ENCODE measurements at regions not wholly inside any gene's neighbourhood (a gene's known extent, or its start where the extent isn't known, plus 50 kb on each side); places are given as distances from the start of the nearest gene placed in this dataset.

DNA sequence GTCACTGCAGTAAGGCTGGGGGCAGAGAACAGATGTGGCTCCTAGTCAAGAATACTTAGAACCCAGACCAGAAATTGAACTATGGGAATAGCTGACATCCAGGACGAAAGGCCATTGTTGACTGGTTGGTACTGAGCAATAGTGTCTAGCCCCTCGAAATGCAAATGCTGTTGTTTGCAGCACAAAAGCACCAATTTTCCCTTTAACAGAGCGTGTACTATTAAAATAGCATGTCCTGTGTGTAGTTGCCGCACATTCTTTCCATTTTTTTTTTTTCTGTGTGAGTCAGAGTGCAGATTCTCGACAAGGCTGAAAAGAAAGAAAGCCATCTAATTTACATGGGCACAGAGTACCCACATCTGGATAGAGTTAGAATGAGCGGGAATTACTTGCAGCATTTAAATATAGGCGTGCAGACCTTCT lies 302.4 kb downstream of the PTEN start (continued):
- TF ChIP-seq, protein P1, sequence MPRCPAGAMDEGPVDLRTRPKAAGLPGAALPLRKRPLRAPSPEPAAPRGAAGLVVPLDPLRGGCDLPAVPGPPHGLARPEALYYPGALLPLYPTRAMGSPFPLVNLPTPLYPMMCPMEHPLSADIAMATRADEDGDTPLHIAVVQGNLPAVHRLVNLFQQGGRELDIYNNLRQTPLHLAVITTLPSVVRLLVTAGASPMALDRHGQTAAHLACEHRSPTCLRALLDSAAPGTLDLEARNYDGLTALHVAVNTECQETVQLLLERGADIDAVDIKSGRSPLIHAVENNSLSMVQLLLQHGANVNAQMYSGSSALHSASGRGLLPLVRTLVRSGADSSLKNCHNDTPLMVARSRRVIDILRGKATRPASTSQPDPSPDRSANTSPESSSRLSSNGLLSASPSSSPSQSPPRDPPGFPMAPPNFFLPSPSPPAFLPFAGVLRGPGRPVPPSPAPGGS (IDR thresholded peaks at IDR 0.05; ENCODE audit: borderline replicate concordance, insufficient read depth, low read depth, low read length, poor library complexity, severe bottlenecking): no peak

DNA sequence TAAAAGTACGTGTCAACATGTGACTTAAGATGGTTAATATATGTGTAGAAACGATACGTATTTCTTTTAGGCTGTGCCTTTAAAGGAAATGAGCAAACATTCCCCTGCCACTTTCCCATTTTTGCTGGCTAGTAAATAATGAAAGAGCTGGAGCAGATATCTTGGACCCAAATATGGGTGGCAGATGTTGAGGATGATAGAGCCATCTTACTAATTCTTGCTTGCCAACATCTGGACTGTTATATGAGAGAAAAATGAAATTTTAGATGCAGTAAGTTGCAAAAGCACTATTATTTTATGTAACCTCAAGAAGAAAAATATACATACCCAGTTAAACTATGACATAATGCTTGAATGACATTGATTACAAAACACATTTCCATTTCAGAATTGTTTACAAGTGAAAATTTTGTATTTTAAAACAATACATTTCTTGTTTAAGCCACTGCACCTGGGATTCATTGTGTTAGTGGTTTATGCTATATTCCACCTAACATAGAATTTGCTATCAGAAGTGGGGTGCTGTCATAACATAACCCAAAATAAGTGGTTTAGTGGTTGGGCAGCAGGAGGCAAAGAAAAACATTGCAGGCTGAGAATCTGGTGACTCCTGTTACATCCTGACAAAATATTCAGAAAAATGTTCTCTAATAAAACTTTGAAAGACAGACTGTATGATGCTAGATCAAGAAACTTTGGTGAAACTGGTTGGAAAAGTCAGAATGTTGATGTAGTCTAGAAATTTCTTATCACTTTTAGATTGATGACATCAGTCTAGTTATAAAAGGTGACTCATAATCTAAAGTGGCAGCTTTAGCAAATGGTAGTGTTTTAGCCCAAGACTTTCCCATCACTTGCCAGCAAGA lies 305.0 kb downstream of the PTEN start:
- no peaks in the 10 kb centered on the region for H4K20me1 ChIP-seq (ENCODE audit: control insufficient read depth, insufficient read depth)
- no peaks in the 10 kb centered on the region for H3K79me2 ChIP-seq (ENCODE audit: control insufficient read depth, insufficient read depth, low read length)
- no peaks in the 10 kb centered on the region for H3K36me3 ChIP-seq (ENCODE audit: control insufficient read depth in 2 of 2, insufficient read depth in 2 of 2, low read length in 1 of 2)
- ChIA-PET POLR2A (interaction anchor here (0.7 kb wide), 1 partner anchor 623 kb away, joined by 3 read pairs; no protein-coding TSS in a partner anchor), RAD21 (ENCODE audit: unreplicated experiment) (no interaction called here), CTCF (interaction anchor here (0.6 to 1.1 kb wide), 2 partner anchors 12 to 36 kb away, joined by 4 read pairs; no protein-coding TSS in a partner anchor), SMC1A (ENCODE audit: uncharacterized antibody, unreplicated experiment) (interaction anchor here (1.0 kb wide), 1 partner anchor 26 kb away, joined by 3 read pairs; no protein-coding TSS in a partner anchor)
- DNase-seq (ENCODE audit: low read depth, low spot score) (no peak), FAIRE-seq (no peak), ATAC-seq (no peak)
- intact Hi-C loops (cut with micrococcal nuclease; ENCODE audit: unreplicated experiment): no loop called here
- peaks cover 3% of the 10 kb centered on the region; the same call in 2 of the 3 replicates for H3K9me3 ChIP-seq (replicated peaks; ENCODE audit: control insufficient read depth, insufficient read depth, low read length)
- in situ Hi-C loops (cut with MboI): no loop called here
- H2AFZ ChIP-seq (ENCODE audit: control insufficient read depth, low read depth, low read length): no peak overlapping the region
- no peak overlapping the region for H3K9ac ChIP-seq (ENCODE audit: control insufficient read depth, insufficient read depth, low read length)
- whole genome bisulfite sequencing (ENCODE audit: insufficient coverage, insufficient replicate concordance, low lambda C conversion rate, missing lambda C conversion rate): 100% methylated on average over 3 of the region's 3 CpGs
- no peak overlapping the region for H3K4me2 ChIP-seq (ENCODE audit: control insufficient read depth, insufficient read depth)
- BruUV-seq (replicated peaks): no TSS peak
- no peaks in the 10 kb centered on the region for H3K27me3 ChIP-seq (replicated peaks in 1 of 2; ENCODE audit: control insufficient read depth in 2 of 2, insufficient read depth in 2 of 2, low read length in 1 of 2)
- H3K4me1 ChIP-seq (ENCODE audit: control insufficient read depth, insufficient read depth, low read length): no peaks in the 10 kb centered on the region
- H3K4me3 ChIP-seq: no peak overlapping the region
- H3K27ac ChIP-seq (ENCODE audit: control insufficient read depth, insufficient read depth): no peak overlapping the region
- TF ChIP-seq, protein P2, sequence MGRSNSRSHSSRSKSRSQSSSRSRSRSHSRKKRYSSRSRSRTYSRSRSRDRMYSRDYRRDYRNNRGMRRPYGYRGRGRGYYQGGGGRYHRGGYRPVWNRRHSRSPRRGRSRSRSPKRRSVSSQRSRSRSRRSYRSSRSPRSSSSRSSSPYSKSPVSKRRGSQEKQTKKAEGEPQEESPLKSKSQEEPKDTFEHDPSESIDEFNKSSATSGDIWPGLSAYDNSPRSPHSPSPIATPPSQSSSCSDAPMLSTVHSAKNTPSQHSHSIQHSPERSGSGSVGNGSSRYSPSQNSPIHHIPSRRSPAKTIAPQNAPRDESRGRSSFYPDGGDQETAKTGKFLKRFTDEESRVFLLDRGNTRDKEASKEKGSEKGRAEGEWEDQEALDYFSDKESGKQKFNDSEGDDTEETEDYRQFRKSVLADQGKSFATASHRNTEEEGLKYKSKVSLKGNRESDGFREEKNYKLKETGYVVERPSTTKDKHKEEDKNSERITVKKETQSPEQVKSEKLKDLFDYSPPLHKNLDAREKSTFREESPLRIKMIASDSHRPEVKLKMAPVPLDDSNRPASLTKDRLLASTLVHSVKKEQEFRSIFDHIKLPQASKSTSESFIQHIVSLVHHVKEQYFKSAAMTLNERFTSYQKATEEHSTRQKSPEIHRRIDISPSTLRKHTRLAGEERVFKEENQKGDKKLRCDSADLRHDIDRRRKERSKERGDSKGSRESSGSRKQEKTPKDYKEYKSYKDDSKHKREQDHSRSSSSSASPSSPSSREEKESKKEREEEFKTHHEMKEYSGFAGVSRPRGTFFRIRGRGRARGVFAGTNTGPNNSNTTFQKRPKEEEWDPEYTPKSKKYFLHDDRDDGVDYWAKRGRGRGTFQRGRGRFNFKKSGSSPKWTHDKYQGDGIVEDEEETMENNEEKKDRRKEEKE (IDR thresholded peaks at IDR 0.05): no peak
- TF ChIP-seq BACH1 (IDR thresholded peaks at IDR 0.05; ENCODE audit: borderline replicate concordance) (no peak), RAD51 (IDR thresholded peaks at IDR 0.05) (no peak)
- TF ChIP-seq, protein P3, sequence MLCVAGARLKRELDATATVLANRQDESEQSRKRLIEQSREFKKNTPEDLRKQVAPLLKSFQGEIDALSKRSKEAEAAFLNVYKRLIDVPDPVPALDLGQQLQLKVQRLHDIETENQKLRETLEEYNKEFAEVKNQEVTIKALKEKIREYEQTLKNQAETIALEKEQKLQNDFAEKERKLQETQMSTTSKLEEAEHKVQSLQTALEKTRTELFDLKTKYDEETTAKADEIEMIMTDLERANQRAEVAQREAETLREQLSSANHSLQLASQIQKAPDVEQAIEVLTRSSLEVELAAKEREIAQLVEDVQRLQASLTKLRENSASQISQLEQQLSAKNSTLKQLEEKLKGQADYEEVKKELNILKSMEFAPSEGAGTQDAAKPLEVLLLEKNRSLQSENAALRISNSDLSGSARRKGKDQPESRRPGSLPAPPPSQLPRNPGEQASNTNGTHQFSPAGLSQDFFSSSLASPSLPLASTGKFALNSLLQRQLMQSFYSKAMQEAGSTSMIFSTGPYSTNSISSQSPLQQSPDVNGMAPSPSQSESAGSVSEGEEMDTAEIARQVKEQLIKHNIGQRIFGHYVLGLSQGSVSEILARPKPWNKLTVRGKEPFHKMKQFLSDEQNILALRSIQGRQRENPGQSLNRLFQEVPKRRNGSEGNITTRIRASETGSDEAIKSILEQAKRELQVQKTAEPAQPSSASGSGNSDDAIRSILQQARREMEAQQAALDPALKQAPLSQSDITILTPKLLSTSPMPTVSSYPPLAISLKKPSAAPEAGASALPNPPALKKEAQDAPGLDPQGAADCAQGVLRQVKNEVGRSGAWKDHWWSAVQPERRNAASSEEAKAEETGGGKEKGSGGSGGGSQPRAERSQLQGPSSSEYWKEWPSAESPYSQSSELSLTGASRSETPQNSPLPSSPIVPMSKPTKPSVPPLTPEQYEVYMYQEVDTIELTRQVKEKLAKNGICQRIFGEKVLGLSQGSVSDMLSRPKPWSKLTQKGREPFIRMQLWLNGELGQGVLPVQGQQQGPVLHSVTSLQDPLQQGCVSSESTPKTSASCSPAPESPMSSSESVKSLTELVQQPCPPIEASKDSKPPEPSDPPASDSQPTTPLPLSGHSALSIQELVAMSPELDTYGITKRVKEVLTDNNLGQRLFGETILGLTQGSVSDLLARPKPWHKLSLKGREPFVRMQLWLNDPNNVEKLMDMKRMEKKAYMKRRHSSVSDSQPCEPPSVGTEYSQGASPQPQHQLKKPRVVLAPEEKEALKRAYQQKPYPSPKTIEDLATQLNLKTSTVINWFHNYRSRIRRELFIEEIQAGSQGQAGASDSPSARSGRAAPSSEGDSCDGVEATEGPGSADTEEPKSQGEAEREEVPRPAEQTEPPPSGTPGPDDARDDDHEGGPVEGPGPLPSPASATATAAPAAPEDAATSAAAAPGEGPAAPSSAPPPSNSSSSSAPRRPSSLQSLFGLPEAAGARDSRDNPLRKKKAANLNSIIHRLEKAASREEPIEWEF (IDR thresholded peaks at IDR 0.05; ENCODE audit: insufficient replicate concordance, low read depth, low read length): no peak
- TF ChIP-seq, protein P4, sequence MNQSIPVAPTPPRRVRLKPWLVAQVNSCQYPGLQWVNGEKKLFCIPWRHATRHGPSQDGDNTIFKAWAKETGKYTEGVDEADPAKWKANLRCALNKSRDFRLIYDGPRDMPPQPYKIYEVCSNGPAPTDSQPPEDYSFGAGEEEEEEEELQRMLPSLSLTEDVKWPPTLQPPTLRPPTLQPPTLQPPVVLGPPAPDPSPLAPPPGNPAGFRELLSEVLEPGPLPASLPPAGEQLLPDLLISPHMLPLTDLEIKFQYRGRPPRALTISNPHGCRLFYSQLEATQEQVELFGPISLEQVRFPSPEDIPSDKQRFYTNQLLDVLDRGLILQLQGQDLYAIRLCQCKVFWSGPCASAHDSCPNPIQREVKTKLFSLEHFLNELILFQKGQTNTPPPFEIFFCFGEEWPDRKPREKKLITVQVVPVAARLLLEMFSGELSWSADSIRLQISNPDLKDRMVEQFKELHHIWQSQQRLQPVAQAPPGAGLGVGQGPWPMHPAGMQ (IDR thresholded peaks at IDR 0.05; ENCODE audit: borderline replicate concordance): no peak
- TF ChIP-seq, protein P1 (IDR thresholded peaks at IDR 0.05; ENCODE audit: borderline replicate concordance, insufficient read depth, low read depth, low read length, poor library complexity, severe bottlenecking): no peak

Data from GM12878 (cell line).